Activated T-helper 1 cell treated with Interleukin-2 at 50 U/mL for 16 hours (primary cell): ENCODE measurements at regions not wholly inside any gene's neighbourhood (a gene's known extent, or its start where the extent isn't known, plus 50 kb on each side); places are given as distances from the start of the nearest gene placed in this dataset.

ENCODE experiments used
- DNase-seq: peaks from one replicate; pipeline ENCODE4 v3.0.0-alpha.2; 2020; ENCODE audit warnings: low read depth

DNA sequence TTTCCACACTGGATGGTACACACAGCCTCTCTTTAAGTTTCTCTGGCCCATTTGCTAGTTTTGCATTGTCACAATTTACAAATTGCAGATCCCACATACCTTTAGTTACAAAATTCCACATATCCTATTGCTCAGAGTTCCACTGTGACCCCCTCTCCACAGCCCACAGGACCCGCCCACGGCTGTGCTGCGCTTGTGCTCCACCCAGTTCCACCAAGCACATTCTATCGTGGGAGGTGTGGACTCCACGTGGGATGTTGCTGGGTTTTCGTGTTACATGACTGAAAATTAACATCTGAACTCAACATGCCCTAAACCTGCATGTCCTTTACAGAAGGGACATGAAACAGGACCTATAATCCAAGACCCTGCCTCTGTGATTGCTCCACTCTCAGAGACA, 423.0 kb downstream of the IRS2 start:
- DNase-seq, result no peak

DNA sequence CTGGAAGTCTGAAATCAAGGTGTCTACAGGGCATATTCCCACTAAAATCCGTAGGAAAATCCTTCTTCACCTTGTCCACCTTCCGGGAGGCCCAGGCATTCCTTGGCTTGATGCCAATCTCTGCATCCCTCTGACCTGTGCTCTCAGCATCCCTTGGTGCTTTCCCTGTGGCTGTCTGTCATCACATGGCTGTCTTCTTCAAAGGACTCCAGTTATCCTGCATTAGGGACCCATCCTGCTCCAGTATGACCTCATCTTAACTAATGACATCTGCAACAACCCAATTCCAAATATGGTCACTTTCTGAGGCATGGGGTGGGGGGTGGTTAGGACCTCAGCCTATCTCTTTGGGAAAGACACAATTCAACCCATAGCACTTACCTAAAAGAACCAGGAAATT, 423.8 kb downstream of the IRS2 start:
- no peak for DNase-seq

DNA sequence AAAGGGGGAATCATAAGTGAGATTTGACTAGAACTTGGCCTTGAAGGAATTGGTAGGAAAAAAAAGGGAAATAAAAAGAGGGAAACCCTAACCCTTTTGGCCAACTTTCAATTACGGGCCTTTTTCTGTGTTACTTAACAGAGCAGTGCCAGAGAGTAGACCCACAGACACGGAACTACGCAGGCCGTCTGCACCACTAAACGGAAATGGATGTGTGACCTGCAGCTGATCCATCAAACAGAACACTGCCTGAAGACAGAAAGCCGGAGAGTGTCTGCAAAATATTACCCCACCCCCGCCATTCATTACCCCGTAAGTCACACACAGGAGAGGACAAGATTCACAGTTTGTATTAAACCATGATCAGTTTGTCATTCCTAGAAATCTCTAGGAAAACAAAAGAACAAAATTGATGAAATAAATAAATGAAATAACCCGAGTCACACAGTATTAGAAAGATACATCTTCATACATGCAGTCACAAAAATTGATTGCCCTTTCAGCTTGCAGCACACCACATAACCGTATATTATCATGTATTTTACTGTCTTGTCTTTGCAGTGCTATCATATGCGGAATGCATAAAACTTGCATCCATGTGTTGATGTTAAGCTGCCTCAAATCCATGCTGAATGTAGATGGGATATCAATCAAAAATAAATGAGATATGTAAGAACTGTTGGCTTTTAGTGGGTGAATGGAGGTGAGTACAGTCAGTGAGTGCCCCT, 424.7 kb downstream of the IRS2 start:
- no peak for DNase-seq

DNA sequence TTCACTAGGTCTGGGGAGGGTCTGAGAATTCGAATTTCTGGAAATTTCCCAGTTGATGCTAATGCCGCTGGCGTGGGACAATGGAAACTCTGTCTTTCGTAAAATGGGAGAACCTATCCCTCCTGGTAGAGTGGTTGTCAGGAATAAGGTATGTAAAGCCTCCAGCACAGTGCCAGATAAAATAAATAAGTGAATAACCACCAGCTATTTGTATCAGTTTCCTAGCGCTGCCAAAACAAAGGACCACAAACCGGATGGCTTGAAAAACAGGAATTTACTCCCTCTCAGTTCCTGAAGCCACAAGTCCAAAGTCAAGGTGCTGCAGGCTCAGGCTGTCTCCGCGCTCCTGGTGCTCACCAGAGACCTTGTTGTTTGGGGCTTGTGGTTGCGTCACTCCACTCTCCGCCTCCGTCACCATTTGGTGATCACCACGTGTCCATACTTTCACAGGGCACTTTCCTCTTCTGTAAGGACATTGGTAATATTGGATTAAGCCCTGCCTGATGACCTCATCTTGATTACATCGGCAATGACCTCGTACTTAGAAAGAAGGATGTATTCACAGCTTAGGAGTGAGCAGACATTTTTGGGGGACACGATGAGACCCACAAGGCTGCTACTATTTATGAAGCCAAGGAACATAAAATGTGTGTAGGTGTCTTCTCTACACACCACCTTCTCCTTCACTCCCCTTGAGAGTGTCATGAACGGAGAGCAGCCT, 428.5 kb downstream of the IRS2 start:
- DNase-seq, result no peak

DNA sequence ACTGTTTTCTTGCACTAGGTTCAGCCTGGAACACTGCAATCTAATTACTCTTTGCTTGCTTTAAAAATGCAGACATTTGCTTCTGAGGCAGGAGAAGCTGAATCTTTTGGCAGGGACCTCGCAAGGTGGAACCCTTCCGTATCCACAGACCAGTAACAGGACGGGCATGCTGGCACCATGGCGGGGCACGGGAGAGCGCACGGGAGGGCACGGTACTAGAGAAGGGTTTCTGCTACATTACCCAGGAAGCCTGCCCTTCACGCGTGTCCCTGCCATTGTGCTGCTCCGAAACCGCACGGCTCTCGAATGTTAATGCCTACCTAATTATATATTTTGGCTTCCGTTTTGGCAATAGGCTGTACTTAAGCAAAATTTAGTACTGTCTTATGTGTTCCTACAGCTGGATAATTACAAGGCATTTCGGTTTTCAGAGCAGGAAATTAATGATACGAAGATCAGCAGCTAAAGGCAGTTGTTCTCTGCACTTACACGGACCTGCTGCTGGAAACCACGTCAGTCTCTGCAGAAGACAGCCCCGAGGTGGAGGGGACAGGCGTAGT, 430.4 kb downstream of the IRS2 start:
- no peak for DNase-seq

DNA sequence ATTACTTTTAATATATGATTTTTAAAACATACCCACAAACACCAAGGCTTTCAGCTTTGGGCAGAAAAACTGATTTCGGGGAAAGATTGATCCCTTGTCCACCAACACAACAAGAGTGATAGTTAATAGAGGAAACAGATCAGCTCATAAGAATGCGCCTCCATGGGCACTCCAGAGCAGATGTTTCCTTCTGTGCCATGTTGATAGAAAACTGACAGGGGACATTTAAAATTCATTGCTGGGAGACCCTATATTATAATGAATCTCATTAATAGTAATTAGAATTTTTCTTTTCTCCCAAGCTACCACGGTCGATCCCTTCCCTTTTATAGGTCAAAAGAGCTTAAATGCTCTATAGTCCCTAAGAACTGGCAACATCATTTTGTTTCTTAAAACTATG, 431.2 kb downstream of the IRS2 start:
- DNase-seq, result no peak

DNA sequence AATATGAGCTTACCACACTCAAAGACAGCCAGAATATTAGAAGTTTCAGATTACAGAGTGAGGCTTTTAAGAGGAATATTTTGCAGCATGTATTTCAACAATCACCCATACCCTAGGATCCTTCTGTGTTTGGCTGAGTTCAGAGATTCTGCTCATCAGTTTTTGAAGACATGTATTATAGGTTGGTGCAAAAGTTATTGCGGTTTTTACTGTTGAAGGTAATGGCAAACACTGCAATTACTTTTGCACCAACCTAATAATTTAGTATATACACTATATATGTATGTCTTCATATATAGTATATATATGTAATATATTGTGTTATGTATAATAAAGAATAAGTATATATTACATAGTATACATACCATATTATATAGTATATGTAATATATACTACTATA, 435.1 kb downstream of the IRS2 start:
- no peak for DNase-seq

DNA sequence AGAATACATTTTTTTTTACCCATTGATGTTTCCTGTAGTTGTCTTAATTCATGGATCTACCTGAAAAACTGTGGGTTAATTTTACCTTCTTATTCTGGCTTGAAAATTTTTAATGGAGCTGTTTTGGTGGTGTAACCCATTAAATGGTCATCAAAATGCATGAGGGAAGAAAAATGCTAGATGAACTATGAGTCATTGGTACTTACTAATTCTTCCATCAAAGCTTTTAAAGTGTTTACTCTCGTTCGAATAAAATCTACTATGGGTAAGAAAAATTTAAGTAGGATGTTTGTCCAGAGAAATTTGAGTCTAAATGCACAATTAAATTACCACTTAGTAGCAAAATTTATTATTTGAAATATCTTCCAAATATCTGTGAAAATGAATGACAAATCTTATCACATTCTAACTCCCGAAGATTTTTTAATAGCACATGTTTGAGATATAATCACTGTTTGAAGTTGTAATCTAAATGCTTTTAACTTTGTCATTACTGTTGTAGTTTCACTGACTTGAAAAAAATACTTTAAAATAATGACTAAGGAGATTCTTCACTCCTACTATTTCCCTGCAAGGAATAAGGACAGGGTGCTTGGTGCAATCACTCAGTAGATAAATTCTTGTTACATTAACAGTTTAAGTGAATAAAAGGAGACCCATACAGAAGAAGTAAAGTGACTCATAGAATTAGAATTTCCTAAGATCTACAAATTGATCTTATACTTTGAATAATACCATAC, 437.7 kb downstream of the IRS2 start:
- no peak for DNase-seq

DNA sequence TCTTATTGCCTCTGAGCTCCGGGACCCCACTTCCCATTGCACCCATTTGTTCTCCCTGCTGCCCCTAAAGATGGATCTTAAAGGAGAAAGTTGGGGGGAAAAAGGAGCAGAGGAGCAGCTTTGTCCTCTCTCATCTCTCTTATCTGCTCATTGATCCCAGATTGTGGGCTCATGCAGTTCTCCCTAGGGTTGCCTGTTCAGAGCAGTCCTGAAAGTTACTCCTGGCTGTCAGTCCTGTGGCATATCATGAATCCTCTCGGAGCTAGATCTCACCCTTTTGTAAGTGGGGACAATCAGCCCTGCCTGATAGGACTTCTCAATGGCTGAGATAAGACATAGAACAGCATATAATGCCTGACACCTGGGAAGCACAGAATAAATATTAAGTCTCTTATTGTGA, 440.3 kb downstream of the IRS2 start:
- no peak for DNase-seq

DNA sequence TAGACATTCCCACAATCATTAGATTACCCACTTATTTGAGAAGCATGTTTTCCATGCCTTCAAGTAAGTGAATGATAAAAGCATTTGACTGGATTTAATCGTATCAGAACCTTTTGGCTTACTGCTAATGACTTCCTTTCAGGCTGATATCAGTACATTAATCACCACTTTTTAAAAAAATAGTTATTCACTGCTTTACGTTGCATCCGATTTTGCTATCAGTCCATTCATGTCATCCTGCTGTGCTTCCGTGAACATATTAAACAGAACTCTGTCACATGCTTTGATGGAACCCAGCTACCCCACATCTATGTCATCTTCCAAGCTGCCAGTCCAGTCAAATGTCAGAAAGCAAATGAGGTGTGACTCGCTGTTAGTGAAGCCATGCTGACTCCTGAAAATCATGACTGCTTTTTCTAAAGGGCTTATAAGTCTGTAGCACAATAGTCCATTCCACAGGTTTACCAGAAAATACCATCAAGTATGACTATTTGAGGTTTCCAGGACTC, 440.9 kb downstream of the IRS2 start:
- DNase-seq, result no peak

DNA sequence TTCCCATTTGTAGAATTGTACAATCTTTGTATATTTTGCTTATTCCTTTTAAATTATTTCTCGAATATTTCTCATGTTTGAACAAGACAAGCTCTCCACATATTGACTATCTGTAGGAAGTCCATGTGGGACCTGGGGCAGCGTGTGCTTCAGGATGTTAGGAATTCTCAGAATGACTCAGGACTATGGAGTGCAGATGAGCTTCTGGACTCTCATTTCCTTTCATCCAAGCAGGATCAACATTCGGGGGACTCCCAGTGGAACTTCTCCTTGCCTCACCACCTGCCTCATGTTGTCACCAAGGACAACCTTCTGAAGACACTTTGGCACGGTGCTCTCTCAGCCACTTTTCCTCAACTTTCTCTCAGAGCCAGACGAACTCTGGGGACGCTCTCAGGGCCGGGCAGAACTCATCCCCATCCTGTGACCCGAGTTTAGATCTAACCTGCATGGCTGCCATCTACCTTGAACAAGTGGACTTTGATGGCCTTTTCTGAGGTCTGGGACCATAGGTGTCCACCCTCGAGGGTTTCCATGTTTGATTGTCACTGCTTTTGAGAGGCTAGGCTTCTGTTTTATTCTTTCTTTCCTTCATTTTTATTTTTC, 441.7 kb downstream of the IRS2 start:
- DNase-seq, result no peak

DNA sequence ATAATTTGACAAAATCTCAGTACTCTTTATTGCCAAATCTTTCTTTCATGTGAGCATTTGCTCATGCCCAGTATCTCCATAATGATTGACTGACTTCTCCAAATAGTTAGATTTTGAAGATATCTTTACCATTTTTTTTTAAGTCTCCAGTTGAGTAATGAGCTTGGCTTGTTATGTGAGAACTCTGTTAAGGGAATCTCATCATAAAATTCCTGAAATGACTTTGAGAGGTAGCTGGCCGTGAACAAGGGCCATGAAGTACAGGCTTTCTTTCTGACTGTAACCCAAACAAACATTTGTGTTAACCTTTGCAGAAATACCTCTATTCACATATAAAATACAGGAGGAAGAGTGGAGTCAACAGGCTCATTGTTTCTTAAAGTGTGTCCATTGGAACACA, 449.7 kb downstream of the IRS2 start:
- DNase-seq, result no peak

DNA sequence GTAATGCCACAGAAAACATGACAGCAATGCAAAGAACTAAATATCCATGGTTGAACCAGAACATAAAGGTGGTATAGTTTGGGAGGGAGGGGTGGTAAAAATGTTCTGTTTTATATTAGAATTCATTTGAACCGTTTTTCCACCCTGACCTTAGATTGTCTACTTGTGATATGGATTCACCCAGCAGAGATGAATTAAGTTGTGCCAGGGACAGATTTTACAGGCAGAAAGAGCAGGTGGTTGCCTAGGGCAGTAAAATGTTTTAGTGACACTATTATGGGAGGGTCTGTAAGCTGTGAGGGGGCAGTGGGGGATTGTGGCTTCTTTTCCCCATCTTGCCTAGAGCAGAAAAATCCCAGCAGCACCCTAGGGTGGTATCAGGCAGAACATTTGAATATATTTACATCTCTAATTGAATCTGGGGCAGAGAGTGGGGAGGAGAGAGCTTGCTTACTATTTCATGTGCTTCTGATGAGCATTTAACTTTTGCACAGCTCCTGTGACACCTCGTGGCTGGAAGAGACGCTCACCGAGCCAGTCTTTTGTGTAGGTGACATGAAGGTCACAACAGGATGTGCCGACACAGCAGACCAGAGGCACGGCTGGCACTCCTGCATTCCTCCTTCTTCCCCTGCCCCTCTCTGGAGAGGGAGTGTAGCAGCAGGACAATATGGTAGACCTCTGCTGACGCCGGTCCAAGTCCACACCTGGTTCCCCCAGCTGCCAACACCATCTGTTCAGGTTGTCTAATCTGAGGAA, 452.3 kb downstream of the IRS2 start:
- no peak for DNase-seq

DNA sequence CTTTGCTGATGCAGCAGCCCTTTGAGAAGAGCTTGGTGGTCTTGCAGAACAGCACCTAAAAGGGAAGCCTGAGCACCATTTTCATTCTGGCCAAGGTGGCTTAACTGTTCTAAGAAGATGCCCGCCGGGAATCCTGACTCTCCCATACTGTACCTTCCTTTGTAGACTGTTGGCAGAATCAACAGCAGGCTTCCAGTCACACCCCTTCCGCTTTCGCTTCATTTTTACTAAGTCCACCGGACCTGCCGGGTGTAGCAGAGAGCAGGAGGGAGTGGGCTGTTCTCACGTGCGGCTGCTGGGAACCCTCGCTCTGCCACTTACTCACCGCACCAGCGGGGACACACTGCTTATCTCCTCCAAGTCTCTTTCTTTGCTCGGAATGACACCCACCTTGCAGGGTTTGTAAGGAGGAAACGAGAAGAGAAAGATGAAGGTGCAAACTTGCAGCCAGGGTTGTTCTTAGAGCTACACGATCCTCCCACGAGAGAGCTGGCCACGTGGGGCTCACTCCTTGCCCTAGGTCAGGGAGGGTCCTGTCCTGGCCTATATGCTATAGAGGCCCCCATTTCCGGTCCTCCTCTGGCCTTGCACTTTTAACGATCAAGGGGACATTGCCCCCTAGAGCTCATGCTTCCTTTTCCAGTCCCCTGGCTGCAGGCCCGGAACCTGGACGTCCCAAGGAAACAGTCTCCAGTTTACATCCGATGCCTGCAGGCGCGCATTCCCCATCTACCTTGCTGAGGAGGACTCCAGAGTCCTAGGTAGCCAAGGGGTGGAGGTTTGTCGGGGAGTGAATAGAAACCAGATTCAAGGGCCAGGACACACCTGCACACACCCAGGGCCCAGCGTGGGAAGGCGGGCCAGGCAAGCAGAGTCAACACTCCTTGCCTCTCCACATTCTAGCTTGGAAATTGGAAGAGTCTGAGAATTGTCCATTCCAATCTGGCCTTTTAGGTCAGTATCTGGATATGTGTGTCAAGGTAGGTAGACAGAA, 453.6 kb downstream of the IRS2 start:
- DNase-seq, result no peak

DNA sequence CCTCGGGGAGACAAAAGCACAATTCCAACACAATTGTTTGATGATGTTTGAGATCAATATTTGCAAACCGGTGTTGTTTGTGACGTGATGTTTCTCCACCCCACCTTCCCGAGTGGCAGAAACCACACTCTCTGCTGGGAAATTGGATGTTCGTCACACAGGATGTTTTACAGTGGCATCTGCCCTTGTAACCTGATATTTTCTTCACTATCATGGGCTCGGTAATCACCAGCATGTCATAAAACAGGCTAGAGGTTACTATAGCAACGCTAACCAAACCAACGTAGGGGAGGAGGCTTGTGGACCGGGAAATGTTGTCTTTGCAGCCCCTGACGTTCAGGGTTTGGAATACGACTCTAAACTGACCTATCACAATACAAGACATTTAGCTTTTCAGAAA, 454.5 kb downstream of the IRS2 start:
- no peak for DNase-seq

DNA sequence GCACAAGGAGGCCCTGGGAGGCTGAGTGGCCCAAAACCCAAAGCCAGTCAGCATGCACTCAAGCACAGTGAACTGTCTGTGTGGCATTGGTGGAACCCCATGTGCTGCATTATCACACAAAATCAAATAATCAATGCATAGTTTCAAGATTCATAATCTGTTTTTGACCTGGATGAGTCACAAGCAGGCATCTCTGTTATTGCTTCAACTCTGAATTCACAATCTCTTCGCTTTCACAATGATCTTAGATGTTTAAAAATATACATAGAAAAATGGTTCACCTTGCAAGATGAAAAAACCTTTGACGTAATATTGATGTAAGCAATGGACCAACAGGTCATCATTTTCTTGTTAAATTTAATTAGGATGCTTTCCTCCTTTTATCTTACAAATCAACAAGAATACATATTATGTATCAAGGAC, 455.4 kb downstream of the IRS2 start:
- no peak for DNase-seq

DNA sequence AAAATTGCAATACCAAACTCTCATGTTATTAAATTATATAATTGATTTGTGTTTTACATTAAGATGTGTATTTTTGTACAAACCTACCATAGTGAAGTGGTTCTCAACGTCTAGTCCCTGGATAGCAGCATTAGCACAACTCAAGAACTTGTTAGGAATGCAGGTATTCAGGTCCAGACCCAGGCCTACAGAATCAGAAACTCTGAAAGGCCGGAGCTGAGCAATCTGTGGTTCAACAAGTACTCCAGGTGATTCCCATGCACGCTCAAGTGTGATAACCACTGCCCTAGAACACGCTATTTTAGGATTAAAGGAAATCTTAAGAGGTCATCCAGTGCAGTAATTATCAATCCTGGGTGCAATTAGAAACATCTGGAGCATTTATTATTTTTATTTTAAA, 456.3 kb downstream of the IRS2 start:
- DNase-seq, result no peak

DNA sequence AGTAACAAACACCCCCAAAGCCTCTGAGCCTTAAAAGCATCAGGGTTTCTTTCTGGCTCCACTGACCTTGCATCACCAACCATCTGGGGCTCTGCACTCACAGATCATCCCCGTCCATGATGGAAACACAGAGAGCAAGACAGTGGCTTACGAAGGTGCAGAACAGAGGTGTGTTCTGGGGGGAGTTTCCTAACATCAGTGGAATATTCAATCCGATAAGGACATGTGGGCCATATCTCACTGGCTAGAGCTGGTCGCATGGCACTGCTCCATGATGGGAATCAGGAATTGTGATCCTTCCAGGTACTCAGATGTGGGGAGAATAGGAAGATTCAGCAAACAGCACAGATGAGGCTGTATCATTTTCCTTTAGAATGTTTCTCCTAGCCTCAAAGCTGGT, 457.2 kb downstream of the IRS2 start:
- no peak for DNase-seq

DNA sequence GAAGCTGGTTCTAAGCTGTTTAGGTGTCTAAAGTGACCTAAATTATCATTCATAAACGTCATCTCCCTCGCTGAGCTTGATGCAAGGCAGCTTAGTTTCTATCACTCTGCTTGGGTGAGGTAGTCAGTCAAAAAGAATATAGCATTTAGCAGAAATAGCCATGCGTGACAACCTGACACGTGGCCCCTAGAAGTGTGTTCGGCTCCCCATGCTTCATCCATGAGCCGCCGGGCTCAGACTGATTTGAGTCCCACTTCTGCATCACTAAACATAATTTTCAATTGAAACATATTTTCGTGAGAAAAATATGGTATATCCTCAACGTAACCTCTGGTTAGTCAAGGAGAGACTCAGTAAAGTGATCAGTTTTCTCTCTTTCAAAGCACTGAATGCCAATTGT, 459.8 kb downstream of the IRS2 start:
- no peak for DNase-seq

DNA sequence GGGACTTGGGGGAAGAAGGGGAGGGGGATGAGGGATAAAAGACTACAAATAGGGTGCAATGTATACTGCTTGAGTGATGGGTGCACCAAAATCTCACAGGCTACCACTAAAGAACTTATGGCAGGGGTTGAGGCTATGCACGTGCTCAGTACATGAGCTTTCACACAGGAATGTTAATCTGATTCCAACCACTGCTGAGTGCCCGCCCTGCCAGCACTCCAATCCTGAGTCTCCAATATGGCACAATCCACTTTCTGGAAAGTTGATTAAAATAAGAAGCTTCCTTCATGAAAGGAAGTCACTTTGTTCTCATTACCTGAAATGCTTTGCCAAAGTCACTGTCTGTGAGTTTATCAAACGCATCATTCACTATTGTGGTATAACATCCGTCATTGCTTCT, 463.0 kb downstream of the IRS2 start:
- no peak for DNase-seq
